Activated gamma-delta T cell treated with Interleukin-2 at 50 U/mL for 16 hours (primary cell): ENCODE measurements at regions not wholly inside any gene's neighbourhood (a gene's known extent, or its start where the extent isn't known, plus 50 kb on each side); places are given as distances from the start of the nearest gene placed in this dataset.
A peak's percentile ranks its signal among the peaks of the same experiment; 100 is the strongest.

Experiments
- DNase-seq: peaks from one replicate; pipeline ENCODE4 v3.0.0-alpha.2; 2020

GRCh38 chr6:181049-181654, 111.1 kb upstream of the DUSP22 start:
- no peak for DNase-seq

- no peak for DNase-seq
These were observed 108.6 kb upstream of the DUSP22 start for GRCh38 chr6:183668-184067.

- DNase-seq: no peak
These were observed 108.1 kb upstream of the DUSP22 start for GRCh38 chr6:184161-184700.

- DNase-seq: no peak
These were observed 105.8 kb upstream of the DUSP22 start for GRCh38 chr6:186340-186965.

- DNase-seq: no peak
These were observed 105.0 kb upstream of the DUSP22 start for GRCh38 chr6:187210-187861.

- peak; percentile 79 for DNase-seq
These were observed 103.2 kb upstream of the DUSP22 start for GRCh38 chr6:188821-189655.

GRCh38 chr6:189676-190075, 102.6 kb upstream of the DUSP22 start:
- no peak for DNase-seq

GRCh38 chr6:190596-191395, 101.5 kb upstream of the DUSP22 start:
- DNase-seq: no peak

- no peak for DNase-seq
These were observed 100.6 kb upstream of the DUSP22 start for GRCh38 chr6:191487-192312.

- DNase-seq: no peak
These were observed 100.0 kb upstream of the DUSP22 start for GRCh38 chr6:192313-192664.

GRCh38 chr6:193180-193579, 99.1 kb upstream of the DUSP22 start:
- DNase-seq: no peak

GRCh38 chr6:193773-194310, 98.4 kb upstream of the DUSP22 start:
- DNase-seq: peak; percentile 21

- peak; percentile 19 for DNase-seq
These were observed 96.4 kb upstream of the DUSP22 start for GRCh38 chr6:195861-196360.

- DNase-seq: no peak
These were observed 95.7 kb upstream of the DUSP22 start for GRCh38 chr6:196543-196942.

GRCh38 chr6:203661-204060, 88.6 kb upstream of the DUSP22 start:
- no peak for DNase-seq

GRCh38 chr6:206264-206663, 86.0 kb upstream of the DUSP22 start:
- no peak for DNase-seq

GRCh38 chr6:208364-208763, 83.9 kb upstream of the DUSP22 start:
- no peak for DNase-seq

- DNase-seq: no peak
These were observed 83.3 kb upstream of the DUSP22 start for GRCh38 chr6:208938-209337.

GRCh38 chr6:209432-210103, 82.7 kb upstream of the DUSP22 start:
- no peak for DNase-seq

- DNase-seq: no peak
These were observed 82.2 kb upstream of the DUSP22 start for GRCh38 chr6:210104-210456.
